ENCODE measurements at regions not wholly inside any gene's neighbourhood (a gene's known extent, or its start where the extent isn't known, plus 50 kb on each side); places are given as distances from the start of the nearest gene placed in this dataset.

GRCh38 chr13:106241974-106242953 lies 293.2 kb downstream of the EFNB2 start:
- TF ChIP-seq CTCF (conservative IDR thresholded peaks at IDR 0.05; ENCODE audit: low read depth in 2 of 2) = no peak
- TF ChIP-seq EZH2phosphoT487 (IDR thresholded peaks at IDR 0.05; ENCODE audit: unreplicated experiment) = no peak
- TF ChIP-seq, protein P1, sequence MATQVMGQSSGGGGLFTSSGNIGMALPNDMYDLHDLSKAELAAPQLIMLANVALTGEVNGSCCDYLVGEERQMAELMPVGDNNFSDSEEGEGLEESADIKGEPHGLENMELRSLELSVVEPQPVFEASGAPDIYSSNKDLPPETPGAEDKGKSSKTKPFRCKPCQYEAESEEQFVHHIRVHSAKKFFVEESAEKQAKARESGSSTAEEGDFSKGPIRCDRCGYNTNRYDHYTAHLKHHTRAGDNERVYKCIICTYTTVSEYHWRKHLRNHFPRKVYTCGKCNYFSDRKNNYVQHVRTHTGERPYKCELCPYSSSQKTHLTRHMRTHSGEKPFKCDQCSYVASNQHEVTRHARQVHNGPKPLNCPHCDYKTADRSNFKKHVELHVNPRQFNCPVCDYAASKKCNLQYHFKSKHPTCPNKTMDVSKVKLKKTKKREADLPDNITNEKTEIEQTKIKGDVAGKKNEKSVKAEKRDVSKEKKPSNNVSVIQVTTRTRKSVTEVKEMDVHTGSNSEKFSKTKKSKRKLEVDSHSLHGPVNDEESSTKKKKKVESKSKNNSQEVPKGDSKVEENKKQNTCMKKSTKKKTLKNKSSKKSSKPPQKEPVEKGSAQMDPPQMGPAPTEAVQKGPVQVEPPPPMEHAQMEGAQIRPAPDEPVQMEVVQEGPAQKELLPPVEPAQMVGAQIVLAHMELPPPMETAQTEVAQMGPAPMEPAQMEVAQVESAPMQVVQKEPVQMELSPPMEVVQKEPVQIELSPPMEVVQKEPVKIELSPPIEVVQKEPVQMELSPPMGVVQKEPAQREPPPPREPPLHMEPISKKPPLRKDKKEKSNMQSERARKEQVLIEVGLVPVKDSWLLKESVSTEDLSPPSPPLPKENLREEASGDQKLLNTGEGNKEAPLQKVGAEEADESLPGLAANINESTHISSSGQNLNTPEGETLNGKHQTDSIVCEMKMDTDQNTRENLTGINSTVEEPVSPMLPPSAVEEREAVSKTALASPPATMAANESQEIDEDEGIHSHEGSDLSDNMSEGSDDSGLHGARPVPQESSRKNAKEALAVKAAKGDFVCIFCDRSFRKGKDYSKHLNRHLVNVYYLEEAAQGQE (IDR thresholded peaks at IDR 0.05; ENCODE audit: unreplicated experiment) = no peak
- no peak for TF ChIP-seq EZH2 (IDR thresholded peaks at IDR 0.05; ENCODE audit: low read depth, unreplicated experiment)
- no peak for TF ChIP-seq JUNB (IDR thresholded peaks at IDR 0.05; ENCODE audit: unreplicated experiment)
- no peak for TF ChIP-seq POLR2AphosphoS5 (IDR thresholded peaks at IDR 0.05; ENCODE audit: low read depth)
- TF ChIP-seq CREB1 (CRISPR knock-in tag; IDR thresholded peaks at IDR 0.05; ENCODE audit: low read depth) = no peak
- no peak for TF ChIP-seq ZNF331 (CRISPR knock-in tag; IDR thresholded peaks at IDR 0.05; ENCODE audit: low read depth)
- no peak for TF ChIP-seq STAT1 (IDR thresholded peaks at IDR 0.05; ENCODE audit: unreplicated experiment)
- TF ChIP-seq, protein P2, sequence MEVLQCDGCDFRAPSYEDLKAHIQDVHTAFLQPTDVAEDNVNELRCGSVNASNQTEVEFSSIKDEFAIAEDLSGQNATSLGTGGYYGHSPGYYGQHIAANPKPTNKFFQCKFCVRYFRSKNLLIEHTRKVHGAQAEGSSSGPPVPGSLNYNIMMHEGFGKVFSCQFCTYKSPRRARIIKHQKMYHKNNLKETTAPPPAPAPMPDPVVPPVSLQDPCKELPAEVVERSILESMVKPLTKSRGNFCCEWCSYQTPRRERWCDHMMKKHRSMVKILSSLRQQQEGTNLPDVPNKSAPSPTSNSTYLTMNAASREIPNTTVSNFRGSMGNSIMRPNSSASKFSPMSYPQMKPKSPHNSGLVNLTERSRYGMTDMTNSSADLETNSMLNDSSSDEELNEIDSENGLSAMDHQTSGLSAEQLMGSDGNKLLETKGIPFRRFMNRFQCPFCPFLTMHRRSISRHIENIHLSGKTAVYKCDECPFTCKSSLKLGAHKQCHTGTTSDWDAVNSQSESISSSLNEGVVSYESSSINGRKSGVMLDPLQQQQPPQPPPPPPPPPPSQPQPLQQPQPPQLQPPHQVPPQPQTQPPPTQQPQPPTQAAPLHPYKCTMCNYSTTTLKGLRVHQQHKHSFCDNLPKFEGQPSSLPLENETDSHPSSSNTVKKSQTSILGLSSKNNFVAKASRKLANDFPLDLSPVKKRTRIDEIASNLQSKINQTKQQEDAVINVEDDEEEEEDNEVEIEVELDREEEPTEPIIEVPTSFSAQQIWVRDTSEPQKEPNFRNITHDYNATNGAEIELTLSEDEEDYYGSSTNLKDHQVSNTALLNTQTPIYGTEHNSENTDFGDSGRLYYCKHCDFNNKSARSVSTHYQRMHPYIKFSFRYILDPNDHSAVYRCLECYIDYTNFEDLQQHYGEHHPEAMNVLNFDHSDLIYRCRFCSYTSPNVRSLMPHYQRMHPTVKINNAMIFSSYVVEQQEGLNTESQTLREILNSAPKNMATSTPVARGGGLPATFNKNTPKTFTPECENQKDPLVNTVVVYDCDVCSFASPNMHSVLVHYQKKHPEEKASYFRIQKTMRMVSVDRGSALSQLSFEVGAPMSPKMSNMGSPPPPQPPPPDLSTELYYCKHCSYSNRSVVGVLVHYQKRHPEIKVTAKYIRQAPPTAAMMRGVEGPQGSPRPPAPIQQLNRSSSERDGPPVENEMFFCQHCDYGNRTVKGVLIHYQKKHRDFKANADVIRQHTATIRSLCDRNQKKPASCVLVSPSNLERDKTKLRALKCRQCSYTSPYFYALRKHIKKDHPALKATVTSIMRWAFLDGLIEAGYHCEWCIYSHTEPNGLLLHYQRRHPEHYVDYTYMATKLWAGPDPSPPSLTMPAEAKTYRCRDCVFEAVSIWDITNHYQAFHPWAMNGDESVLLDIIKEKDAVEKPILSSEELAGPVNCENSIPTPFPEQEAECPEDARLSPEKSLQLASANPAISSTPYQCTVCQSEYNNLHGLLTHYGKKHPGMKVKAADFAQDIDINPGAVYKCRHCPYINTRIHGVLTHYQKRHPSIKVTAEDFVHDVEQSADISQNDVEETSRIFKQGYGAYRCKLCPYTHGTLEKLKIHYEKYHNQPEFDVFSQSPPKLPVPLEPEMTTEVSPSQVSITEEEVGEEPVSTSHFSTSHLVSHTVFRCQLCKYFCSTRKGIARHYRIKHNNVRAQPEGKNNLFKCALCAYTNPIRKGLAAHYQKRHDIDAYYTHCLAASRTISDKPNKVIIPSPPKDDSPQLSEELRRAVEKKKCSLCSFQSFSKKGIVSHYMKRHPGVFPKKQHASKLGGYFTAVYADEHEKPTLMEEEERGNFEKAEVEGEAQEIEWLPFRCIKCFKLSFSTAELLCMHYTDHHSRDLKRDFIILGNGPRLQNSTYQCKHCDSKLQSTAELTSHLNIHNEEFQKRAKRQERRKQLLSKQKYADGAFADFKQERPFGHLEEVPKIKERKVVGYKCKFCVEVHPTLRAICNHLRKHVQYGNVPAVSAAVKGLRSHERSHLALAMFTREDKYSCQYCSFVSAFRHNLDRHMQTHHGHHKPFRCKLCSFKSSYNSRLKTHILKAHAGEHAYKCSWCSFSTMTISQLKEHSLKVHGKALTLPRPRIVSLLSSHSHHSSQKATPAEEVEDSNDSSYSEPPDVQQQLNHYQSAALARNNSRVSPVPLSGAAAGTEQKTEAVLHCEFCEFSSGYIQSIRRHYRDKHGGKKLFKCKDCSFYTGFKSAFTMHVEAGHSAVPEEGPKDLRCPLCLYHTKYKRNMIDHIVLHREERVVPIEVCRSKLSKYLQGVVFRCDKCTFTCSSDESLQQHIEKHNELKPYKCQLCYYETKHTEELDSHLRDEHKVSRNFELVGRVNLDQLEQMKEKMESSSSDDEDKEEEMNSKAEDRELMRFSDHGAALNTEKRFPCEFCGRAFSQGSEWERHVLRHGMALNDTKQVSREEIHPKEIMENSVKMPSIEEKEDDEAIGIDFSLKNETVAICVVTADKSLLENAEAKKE (CRISPR knock-in tag; IDR thresholded peaks at IDR 0.05) = no peak
- TF ChIP-seq ZNF114 (CRISPR knock-in tag; IDR thresholded peaks at IDR 0.05) = no peak
- TF ChIP-seq, protein P3, sequence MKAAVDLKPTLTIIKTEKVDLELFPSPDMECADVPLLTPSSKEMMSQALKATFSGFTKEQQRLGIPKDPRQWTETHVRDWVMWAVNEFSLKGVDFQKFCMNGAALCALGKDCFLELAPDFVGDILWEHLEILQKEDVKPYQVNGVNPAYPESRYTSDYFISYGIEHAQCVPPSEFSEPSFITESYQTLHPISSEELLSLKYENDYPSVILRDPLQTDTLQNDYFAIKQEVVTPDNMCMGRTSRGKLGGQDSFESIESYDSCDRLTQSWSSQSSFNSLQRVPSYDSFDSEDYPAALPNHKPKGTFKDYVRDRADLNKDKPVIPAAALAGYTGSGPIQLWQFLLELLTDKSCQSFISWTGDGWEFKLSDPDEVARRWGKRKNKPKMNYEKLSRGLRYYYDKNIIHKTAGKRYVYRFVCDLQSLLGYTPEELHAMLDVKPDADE (IDR thresholded peaks at IDR 0.05) = no peak

All from GM23338 (cell line).